ENCODE measurements at regions not wholly inside any gene's neighbourhood (a gene's known extent, or its start where the extent isn't known, plus 50 kb on each side); places are given as distances from the start of the nearest gene placed in this dataset.
A peak's percentile ranks its signal among the peaks of the same experiment; 100 is the strongest.

DNA sequence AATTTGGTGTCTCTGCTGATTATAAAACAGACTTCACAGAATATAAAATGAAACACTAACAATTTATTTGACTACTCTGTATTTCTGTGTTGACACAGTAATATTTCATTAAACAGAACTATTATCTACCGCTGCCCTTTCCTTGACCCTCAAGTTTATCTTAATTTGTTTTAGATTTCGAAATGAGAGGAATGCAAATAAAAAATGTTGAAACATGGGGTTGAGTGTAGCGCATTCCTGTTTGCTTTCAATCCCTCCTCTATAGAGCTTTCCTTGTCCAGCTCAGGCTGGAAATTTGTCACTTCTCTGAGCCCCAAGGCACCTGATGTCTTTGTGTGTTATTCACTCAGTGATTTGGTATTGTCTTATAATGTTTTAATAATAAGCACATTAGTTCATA, 550.2 kb downstream of the ZBBX start (continued):
- TF ChIP-seq ZNF816 (CRISPR knock-in tag; IDR thresholded peaks at IDR 0.05; ENCODE audit: borderline replicate concordance) (no peak; the same call in 1 of the 2 replicates), ZNF337 (CRISPR knock-in tag; IDR thresholded peaks at IDR 0.05; ENCODE audit: borderline replicate concordance, low read depth) (no peak), FOXJ3 (CRISPR knock-in tag; IDR thresholded peaks at IDR 0.05; ENCODE audit: borderline replicate concordance) (peak; percentile 99), ZNF768 (CRISPR knock-in tag; IDR thresholded peaks at IDR 0.05) (no peak), PRPF4 (IDR thresholded peaks at IDR 0.05; ENCODE audit: low read depth, low read length, poor library complexity, severe bottlenecking) (no peak), ZNF496 (CRISPR knock-in tag; IDR thresholded peaks at IDR 0.05; ENCODE audit: insufficient replicate concordance) (no peak), EEA1 (CRISPR knock-in tag; IDR thresholded peaks at IDR 0.05; ENCODE audit: borderline replicate concordance) (no peak), SMARCE1 (IDR thresholded peaks at IDR 0.05; ENCODE audit: borderline replicate concordance) (no peak), NFKBIZ (CRISPR knock-in tag; IDR thresholded peaks at IDR 0.05) (peak; percentile 96; the same call in 1 of the 2 replicates), SMC3 (IDR thresholded peaks at IDR 0.05; ENCODE audit: low read length) (no peak), ZNF550 (CRISPR knock-in tag; IDR thresholded peaks at IDR 0.05; ENCODE audit: borderline replicate concordance) (no peak), ZNF720 (CRISPR knock-in tag; IDR thresholded peaks at IDR 0.05) (no peak), PHF21A (CRISPR knock-in tag; IDR thresholded peaks at IDR 0.05) (no peak), ARID2 (CRISPR knock-in tag; IDR thresholded peaks at IDR 0.05; ENCODE audit: borderline replicate concordance) (peak; percentile 77; the same call in 1 of the 2 replicates), ZFX (CRISPR knock-in tag; IDR thresholded peaks at IDR 0.05; ENCODE audit: low read depth) (no peak), CREB1 (IDR thresholded peaks at IDR 0.05) (no peak), CREB1 (CRISPR knock-in tag; IDR thresholded peaks at IDR 0.05) (peak; percentile 71), PHF5A (CRISPR knock-in tag; IDR thresholded peaks at IDR 0.05; ENCODE audit: low read depth, unreplicated experiment) (no peak), MED13 (CRISPR knock-in tag; IDR thresholded peaks at IDR 0.05) (no peak), FOXO1 (CRISPR knock-in tag; IDR thresholded peaks at IDR 0.05) (peak; percentile 76), JARID2 (CRISPR knock-in tag; IDR thresholded peaks at IDR 0.05; ENCODE audit: insufficient replicate concordance) (no peak), ZNF331 (CRISPR knock-in tag; IDR thresholded peaks at IDR 0.05) (peak; percentile 87), MTF2 (CRISPR knock-in tag; IDR thresholded peaks at IDR 0.05; ENCODE audit: borderline replicate concordance) (no peak), ZNF713 (CRISPR knock-in tag; IDR thresholded peaks at IDR 0.05) (no peak), ARNT2 (CRISPR knock-in tag; IDR thresholded peaks at IDR 0.05; ENCODE audit: low read depth) (no peak), PCBP2 (optimal IDR thresholded peaks at IDR 0.05; ENCODE audit: low read depth, low read length, poor library complexity, severe bottlenecking) (no peak)
- TF ChIP-seq, protein P1, sequence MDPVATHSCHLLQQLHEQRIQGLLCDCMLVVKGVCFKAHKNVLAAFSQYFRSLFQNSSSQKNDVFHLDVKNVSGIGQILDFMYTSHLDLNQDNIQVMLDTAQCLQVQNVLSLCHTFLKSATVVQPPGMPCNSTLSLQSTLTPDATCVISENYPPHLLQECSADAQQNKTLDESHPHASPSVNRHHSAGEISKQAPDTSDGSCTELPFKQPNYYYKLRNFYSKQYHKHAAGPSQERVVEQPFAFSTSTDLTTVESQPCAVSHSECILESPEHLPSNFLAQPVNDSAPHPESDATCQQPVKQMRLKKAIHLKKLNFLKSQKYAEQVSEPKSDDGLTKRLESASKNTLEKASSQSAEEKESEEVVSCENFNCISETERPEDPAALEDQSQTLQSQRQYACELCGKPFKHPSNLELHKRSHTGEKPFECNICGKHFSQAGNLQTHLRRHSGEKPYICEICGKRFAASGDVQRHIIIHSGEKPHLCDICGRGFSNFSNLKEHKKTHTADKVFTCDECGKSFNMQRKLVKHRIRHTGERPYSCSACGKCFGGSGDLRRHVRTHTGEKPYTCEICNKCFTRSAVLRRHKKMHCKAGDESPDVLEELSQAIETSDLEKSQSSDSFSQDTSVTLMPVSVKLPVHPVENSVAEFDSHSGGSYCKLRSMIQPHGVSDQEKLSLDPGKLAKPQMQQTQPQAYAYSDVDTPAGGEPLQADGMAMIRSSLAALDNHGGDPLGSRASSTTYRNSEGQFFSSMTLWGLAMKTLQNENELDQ (CRISPR knock-in tag; IDR thresholded peaks at IDR 0.05; ENCODE audit: borderline replicate concordance), result no peak
- TF ChIP-seq, protein P2, sequence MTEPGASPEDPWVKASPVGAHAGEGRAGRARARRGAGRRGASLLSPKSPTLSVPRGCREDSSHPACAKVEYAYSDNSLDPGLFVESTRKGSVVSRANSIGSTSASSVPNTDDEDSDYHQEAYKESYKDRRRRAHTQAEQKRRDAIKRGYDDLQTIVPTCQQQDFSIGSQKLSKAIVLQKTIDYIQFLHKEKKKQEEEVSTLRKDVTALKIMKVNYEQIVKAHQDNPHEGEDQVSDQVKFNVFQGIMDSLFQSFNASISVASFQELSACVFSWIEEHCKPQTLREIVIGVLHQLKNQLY (CRISPR knock-in tag; IDR thresholded peaks at IDR 0.05), result peak; percentile 73; the same call in 1 of the 2 replicates
- TF ChIP-seq, protein P3, sequence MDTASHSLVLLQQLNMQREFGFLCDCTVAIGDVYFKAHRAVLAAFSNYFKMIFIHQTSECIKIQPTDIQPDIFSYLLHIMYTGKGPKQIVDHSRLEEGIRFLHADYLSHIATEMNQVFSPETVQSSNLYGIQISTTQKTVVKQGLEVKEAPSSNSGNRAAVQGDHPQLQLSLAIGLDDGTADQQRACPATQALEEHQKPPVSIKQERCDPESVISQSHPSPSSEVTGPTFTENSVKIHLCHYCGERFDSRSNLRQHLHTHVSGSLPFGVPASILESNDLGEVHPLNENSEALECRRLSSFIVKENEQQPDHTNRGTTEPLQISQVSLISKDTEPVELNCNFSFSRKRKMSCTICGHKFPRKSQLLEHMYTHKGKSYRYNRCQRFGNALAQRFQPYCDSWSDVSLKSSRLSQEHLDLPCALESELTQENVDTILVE (CRISPR knock-in tag; IDR thresholded peaks at IDR 0.05), result peak; percentile 94

Data from HepG2 (cell line).